ENCODE measurements at regions not wholly inside any gene's neighbourhood (a gene's known extent, or its start where the extent isn't known, plus 50 kb on each side); places are given as distances from the start of the nearest gene placed in this dataset.

- no TSS peak for BruUV-seq (replicated peaks)
- TF ChIP-seq CTCF (conservative IDR thresholded peaks at IDR 0.05; ENCODE audit: low read depth, low read length) (no peak), EZH2 (IDR thresholded peaks at IDR 0.05; ENCODE audit: borderline replicate concordance, low read depth, low read length, poor library complexity, severe bottlenecking) (no peak)
These were observed 894.3 kb downstream of the OTOL1 start for GRCh38 chr3:162390891-162391290.

GRCh38 chr3:162391301-162391700, 894.7 kb downstream of the OTOL1 start:
- H3K9me3 ChIP-seq (ENCODE audit: low read depth, low read length, poor library complexity, severe bottlenecking), result no peaks in the 10 kb centered on the region
- ChIA-PET CTCF (no interaction called here), POLR2A (ENCODE audit: low non-redundant PET) (no interaction called here)
- TF ChIP-seq EZH2 (IDR thresholded peaks at IDR 0.05; ENCODE audit: borderline replicate concordance, low read depth, low read length, poor library complexity, severe bottlenecking) (no peak), CTCF (conservative IDR thresholded peaks at IDR 0.05; ENCODE audit: low read depth, low read length) (no peak)
- intact Hi-C loops (cut with micrococcal nuclease; ENCODE audit: unreplicated experiment), result no loop called here
- H3K4me1 ChIP-seq (ENCODE audit: insufficient read depth, low read length, poor library complexity, severe bottlenecking), result no peaks in the 10 kb centered on the region
- BruUV-seq (replicated peaks), result no TSS peak
- no peak overlapping the region for H3K4me3 ChIP-seq (ENCODE audit: low read depth, low read length, poor library complexity, severe bottlenecking)
- no peak for DNase-seq (ENCODE audit: low spot score)
- H3K27ac ChIP-seq (ENCODE audit: low read depth, low read length, poor library complexity, severe bottlenecking), result no peak overlapping the region
- no peaks in the 10 kb centered on the region for H3K27me3 ChIP-seq (replicated peaks; ENCODE audit: insufficient read depth, low read depth, low read length, poor library complexity)
- no peaks in the 10 kb centered on the region for H3K36me3 ChIP-seq (ENCODE audit: insufficient read depth, low read length, poor library complexity, severe bottlenecking)

More at GRCh38 chr3:162390891-162391290, 894.3 kb downstream of the OTOL1 start:
- Histone ChIP-seq H3K4me3 (ENCODE audit: low read depth, low read length, poor library complexity, severe bottlenecking) (no peak overlapping the region), H3K4me1 (ENCODE audit: insufficient read depth, low read length, poor library complexity, severe bottlenecking) (no peaks in the 10 kb centered on the region), H3K9me3 (ENCODE audit: low read depth, low read length, poor library complexity, severe bottlenecking) (no peaks in the 10 kb centered on the region), H3K36me3 (ENCODE audit: insufficient read depth, low read length, poor library complexity, severe bottlenecking) (no peaks in the 10 kb centered on the region), H3K27ac (ENCODE audit: low read depth, low read length, poor library complexity, severe bottlenecking) (no peak overlapping the region), H3K27me3 (replicated peaks; ENCODE audit: insufficient read depth, low read depth, low read length, poor library complexity) (no peaks in the 10 kb centered on the region)
- intact Hi-C loops (cut with micrococcal nuclease; ENCODE audit: unreplicated experiment), result no loop called here
- CTCF ChIA-PET, result no interaction called here
- no peak for DNase-seq (ENCODE audit: low spot score)
- POLR2A ChIA-PET (ENCODE audit: low non-redundant PET), result no interaction called here

- H3K4me3 ChIP-seq (ENCODE audit: low read depth, low read length, poor library complexity, severe bottlenecking), result no peak overlapping the region
- no TSS peak for BruUV-seq (replicated peaks)
- H3K36me3 ChIP-seq (ENCODE audit: insufficient read depth, low read length, poor library complexity, severe bottlenecking), result no peaks in the 10 kb centered on the region
- POLR2A ChIA-PET (ENCODE audit: low non-redundant PET), result interaction anchor here (0.6 kb wide), 1 partner anchor 927 kb away, joined by 6 read pairs; no protein-coding TSS in a partner anchor
- no peaks in the 10 kb centered on the region for H3K9me3 ChIP-seq (ENCODE audit: low read depth, low read length, poor library complexity, severe bottlenecking)
- intact Hi-C loops (cut with micrococcal nuclease; ENCODE audit: unreplicated experiment), result no loop called here
- CTCF ChIA-PET, result no interaction called here
- TF ChIP-seq CTCF (conservative IDR thresholded peaks at IDR 0.05; ENCODE audit: low read depth, low read length) (no peak), EZH2 (IDR thresholded peaks at IDR 0.05; ENCODE audit: borderline replicate concordance, low read depth, low read length, poor library complexity, severe bottlenecking) (no peak)
- H3K27me3 ChIP-seq (replicated peaks; ENCODE audit: insufficient read depth, low read depth, low read length, poor library complexity), result no peaks in the 10 kb centered on the region
- no peaks in the 10 kb centered on the region for H3K4me1 ChIP-seq (ENCODE audit: insufficient read depth, low read length, poor library complexity, severe bottlenecking)
- no peak for DNase-seq (ENCODE audit: low spot score)
- H3K27ac ChIP-seq (ENCODE audit: low read depth, low read length, poor library complexity, severe bottlenecking), result no peak overlapping the region
These were observed 898.9 kb downstream of the OTOL1 start for GRCh38 chr3:162395496-162395895.

Data from A673 (cell line).